GM20000 (cell line): ENCODE measurements at regions not wholly inside any gene's neighbourhood (a gene's known extent, or its start where the extent isn't known, plus 50 kb on each side); places are given as distances from the start of the nearest gene placed in this dataset.

Source experiments
- DNase-seq: peaks from one replicate; pipeline ENCODE4 v3.0.0; 2012; ENCODE audit warnings: low spot score
- TF ChIP-seq, protein P1 (sequence below): IDR thresholded peaks from 2 replicates; pipeline ENCODE4 v1.5.1; 2012; ENCODE audit warnings: mild to moderate bottlenecking, control low read depth; ENCODE audit errors: extremely low read depth, missing control alignments

DNA sequence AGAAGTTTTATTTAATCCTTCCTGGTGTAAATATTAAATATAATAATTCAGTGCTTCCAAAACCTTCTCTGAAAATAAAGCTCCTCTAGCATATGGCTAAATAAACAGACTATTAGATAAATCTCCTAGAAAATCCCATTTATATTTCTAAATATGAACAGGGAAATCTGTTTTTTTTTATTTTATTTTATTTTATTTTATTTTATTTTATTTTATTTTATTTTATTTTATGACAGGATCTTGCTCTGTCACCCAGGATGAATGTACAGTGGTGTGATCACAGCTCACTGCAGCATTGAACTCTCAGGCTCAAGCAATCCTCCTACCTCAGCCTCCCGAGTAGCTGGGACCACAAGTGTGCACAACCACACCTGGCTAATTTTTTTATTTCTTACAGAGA is 673.5 kb downstream of the IRS1 start:
- TF ChIP-seq, protein P1, sequence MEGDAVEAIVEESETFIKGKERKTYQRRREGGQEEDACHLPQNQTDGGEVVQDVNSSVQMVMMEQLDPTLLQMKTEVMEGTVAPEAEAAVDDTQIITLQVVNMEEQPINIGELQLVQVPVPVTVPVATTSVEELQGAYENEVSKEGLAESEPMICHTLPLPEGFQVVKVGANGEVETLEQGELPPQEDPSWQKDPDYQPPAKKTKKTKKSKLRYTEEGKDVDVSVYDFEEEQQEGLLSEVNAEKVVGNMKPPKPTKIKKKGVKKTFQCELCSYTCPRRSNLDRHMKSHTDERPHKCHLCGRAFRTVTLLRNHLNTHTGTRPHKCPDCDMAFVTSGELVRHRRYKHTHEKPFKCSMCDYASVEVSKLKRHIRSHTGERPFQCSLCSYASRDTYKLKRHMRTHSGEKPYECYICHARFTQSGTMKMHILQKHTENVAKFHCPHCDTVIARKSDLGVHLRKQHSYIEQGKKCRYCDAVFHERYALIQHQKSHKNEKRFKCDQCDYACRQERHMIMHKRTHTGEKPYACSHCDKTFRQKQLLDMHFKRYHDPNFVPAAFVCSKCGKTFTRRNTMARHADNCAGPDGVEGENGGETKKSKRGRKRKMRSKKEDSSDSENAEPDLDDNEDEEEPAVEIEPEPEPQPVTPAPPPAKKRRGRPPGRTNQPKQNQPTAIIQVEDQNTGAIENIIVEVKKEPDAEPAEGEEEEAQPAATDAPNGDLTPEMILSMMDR: no peak
- DNase-seq: no peak

DNA sequence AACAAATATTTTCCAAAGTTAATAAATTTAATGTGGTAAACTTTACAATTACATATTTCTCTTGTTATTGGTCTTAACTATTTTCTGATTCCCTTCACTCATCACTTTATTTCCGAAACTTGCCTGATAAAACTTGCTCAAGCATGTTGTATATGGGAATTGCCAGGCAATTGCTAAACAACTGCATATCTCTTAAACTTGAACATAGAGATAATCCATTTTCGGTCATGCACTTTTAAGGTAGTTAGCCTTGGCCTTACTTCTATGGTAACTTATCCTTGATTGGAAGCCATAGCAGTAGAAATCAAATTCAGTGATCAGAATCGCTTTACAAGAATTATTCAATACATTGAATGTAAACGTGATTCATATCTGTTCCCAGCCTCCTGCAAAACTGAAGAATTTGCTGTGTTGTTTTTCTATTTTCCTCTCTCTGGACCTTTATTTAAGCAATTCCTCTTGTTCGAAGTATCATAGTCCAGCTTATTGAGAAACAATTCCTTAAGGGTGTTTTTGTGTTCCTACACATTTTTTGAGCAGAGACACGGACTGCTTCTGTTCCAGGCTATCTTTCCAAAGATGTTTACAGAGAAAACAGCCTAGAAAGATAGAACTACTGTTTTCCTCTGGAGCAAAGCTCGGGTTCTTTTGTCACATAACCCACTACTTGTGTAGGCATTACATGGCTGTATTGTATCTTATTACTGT is 674.3 kb downstream of the IRS1 start:
- DNase-seq: no peak
- TF ChIP-seq, protein P1: no peak

DNA sequence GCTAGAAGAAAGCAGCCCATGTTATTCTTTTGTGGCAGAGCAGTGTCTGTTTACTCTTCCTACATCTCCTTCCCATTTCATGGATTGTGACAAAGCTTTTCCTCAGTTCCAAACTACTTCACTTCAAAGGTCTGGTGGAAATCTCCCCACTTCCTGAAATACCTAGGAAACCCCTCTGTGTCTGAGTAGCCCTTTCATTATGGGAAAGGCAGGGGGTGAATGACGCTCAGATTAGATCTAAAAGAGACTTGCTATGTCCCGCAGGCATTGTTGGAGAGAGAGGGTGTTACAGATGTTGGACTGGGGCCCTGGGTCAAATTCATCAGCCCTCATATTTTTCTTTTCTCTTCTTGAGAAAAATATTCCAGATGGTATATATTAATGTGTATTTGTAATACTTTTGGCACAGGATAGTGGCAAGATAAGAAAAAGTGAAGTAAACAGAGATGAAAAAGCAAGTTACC is 675.0 kb downstream of the IRS1 start:
- DNase-seq: no peak
- TF ChIP-seq, protein P1: no peak

DNA sequence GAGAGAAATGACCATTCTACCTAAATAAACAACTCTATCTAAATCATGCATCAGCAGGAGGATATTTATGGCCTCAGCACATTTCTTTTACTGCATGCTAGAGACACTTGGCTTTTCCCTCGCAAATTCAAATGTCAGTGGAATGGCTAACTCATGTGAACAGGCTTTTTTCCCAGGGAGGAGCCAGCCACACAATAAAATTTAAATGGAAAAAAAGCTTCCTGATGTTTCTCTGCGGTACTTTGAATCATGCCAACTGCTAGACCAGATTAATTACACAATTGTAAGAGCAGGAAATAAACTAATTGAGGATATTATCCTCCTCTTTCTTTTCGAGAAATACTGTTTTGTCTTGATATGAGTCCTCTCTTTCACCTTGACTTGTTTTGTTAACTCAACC is 676.3 kb downstream of the IRS1 start:
- TF ChIP-seq, protein P1: no peak
- no peak for DNase-seq

DNA sequence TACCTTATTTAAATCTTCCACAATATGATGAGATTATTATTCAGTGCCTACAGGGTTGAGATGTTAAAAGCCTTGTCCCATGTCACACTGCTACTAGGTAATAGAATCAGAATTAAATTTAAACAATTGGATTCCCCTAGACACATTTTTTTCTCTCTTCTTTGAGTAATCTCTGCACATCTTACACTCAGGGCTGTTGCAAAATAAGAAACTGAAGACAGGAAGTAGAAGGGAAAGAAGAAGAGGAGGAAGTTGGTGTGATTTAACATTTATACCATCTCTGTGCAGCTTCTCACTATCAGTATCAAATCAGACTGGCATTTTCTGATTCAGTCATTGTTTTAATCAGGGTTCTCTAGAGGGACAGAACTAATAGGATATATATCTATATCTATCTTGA is 677.6 kb downstream of the IRS1 start:
- TF ChIP-seq, protein P1: no peak
- DNase-seq: no peak

DNA sequence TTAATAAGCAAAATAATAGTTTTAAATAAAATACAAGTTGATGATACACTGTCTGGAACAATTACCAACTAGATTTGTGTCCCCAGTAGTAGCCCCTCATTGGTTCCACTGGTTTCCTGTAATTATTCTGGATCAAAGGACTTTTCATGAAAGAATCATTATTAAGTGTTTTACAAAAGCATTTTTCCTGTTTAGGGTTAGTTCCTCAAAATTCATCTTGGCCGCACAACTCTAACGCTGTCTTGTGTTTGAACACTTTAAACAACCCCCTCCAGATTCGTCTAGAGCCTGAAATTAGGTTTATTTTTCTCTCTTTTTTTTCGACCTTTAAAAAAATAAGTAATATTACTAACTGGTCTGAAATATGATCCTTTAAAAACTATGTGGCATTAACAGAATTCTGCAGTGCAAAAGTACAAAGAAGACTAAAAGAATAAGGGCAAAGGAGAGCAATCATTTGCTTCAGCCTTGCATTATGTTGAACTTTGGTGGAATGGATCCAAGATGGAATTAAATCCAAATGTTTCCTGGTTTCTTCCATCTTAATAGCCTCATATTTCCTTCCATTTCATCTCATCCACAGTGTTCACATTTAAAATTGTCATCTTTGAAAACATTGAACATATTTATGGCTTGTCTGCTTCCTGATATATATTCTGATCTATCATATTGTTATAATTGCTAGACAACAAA is 678.4 kb downstream of the IRS1 start:
- TF ChIP-seq, protein P1: no peak
- DNase-seq: no peak
